H9 (cell line): ENCODE measurements at regions not wholly inside any gene's neighbourhood (a gene's known extent, or its start where the extent isn't known, plus 50 kb on each side); places are given as distances from the start of the nearest gene placed in this dataset.

ENCODE experiments used
- DNase-seq: peaks from one replicate; pipeline ENCODE4 v3.0.0-alpha.2; 2017
- H2AFZ ChIP-seq: one replicate; pipeline ENCODE4 v1.6.1; 2013; ENCODE audit warnings: mild to moderate bottlenecking, low read length, control low read depth, moderate library complexity
- H2AK5ac ChIP-seq: 2 replicates; pipeline ENCODE4 v1.6.1; 2013; ENCODE audit warnings: low read length, control low read depth, mixed read lengths; ENCODE audit not compliant: insufficient read length
- H2BK120ac ChIP-seq: one replicate; pipeline ENCODE4 v1.6.1; 2013; ENCODE audit warnings: low read depth, mild to moderate bottlenecking, low read length, control low read depth, inconsistent platforms; ENCODE audit not compliant: poor library complexity, severe bottlenecking
- H2BK12ac ChIP-seq: 2 replicates; pipeline ENCODE4 v1.6.1; 2013; ENCODE audit warnings: low read length, control low read depth, mixed read lengths, low read depth; ENCODE audit not compliant: insufficient read length
- H2BK15ac ChIP-seq: 2 replicates; pipeline ENCODE4 v1.6.1; 2013; ENCODE audit warnings: low read depth, low read length, control low read depth
- H2BK20ac ChIP-seq: one replicate; pipeline ENCODE4 v1.6.1; 2013; ENCODE audit warnings: low read depth, mild to moderate bottlenecking, low read length, control low read depth, inconsistent platforms; ENCODE audit not compliant: poor library complexity, severe bottlenecking
- H2BK5ac ChIP-seq: 2 replicates; pipeline ENCODE4 v1.6.1; 2013; ENCODE audit warnings: low read length, control low read depth, mixed read lengths; ENCODE audit not compliant: insufficient read length
- H3K14ac ChIP-seq: 2 replicates; pipeline ENCODE4 v1.6.1; 2013; ENCODE audit warnings: low read length, control low read depth; ENCODE audit not compliant: insufficient read depth
- H3K18ac ChIP-seq: 2 replicates; pipeline ENCODE4 v1.6.1; 2013; ENCODE audit warnings: low read depth, mild to moderate bottlenecking, mixed read lengths, low read length, control low read depth; ENCODE audit not compliant: insufficient read length
- H3K23ac ChIP-seq: 2 replicates; pipeline ENCODE4 v1.6.1; 2013; ENCODE audit warnings: low read length, control low read depth, mixed read lengths, low read depth; ENCODE audit not compliant: insufficient read length
- H3K23me2 ChIP-seq: 2 replicates; pipeline ENCODE4 v1.6.1; 2013; ENCODE audit warnings: low read depth, mild to moderate bottlenecking, mixed read lengths, low read length, control low read depth; ENCODE audit not compliant: insufficient read length, poor library complexity, severe bottlenecking
- H3K27ac ChIP-seq: 2 replicates; pipeline ENCODE4 v1.5.1; 2013; ENCODE audit warnings: low read length, control low read depth, mixed read lengths, low read depth; ENCODE audit not compliant: insufficient read length
- H3K27me3 ChIP-seq: 2 replicates; pipeline ENCODE4 v1.6.1; 2013; ENCODE audit warnings: low read length, control low read depth, inconsistent platforms; ENCODE audit not compliant: insufficient read depth
- H3K4ac ChIP-seq: 2 replicates; pipeline ENCODE4 v1.6.1; 2013; ENCODE audit warnings: low read depth, mild to moderate bottlenecking, control low read depth, inconsistent platforms, low read length, moderate library complexity
- H3K4me1 ChIP-seq: 2 replicates; pipeline ENCODE4 v1.6.1; 2013; ENCODE audit warnings: low read length, control low read depth, inconsistent platforms; ENCODE audit not compliant: insufficient read depth
- H3K4me2 ChIP-seq: 2 replicates; pipeline ENCODE4 v1.6.1; 2013; ENCODE audit warnings: low read length, control low read depth, mixed read lengths; ENCODE audit not compliant: insufficient read length, insufficient read depth
- H3K56ac ChIP-seq: 2 replicates; pipeline ENCODE4 v1.6.1; 2013; ENCODE audit warnings: low read depth, mild to moderate bottlenecking, mixed read lengths, low read length, control low read depth; ENCODE audit not compliant: insufficient read length
- H3K79me1 ChIP-seq: 2 replicates; pipeline ENCODE4 v1.6.1; 2013; ENCODE audit warnings: low read depth, mild to moderate bottlenecking, moderate library complexity, low read length, control low read depth, inconsistent platforms; ENCODE audit not compliant: insufficient read depth, poor library complexity, severe bottlenecking
- H3K79me2 ChIP-seq: 2 replicates; pipeline ENCODE4 v1.6.1; 2013; ENCODE audit warnings: low read length, control low read depth, inconsistent platforms; ENCODE audit not compliant: insufficient read depth
- H3K9ac ChIP-seq: 2 replicates; pipeline ENCODE4 v1.6.1; 2013; ENCODE audit warnings: low read length, control low read depth, mixed read lengths; ENCODE audit not compliant: insufficient read length; ENCODE audit errors: extremely low read depth
- H3K9me3 ChIP-seq: one replicate; pipeline ENCODE4 v1.6.1; 2013; ENCODE audit warnings: low read depth, low read length, inconsistent platforms; ENCODE audit not compliant: control insufficient read depth
- H3T11ph ChIP-seq: one replicate; pipeline ENCODE4 v1.6.1; 2013; ENCODE audit warnings: mild to moderate bottlenecking, low read length, control low read depth, inconsistent platforms
- H4K20me1 ChIP-seq: one replicate; pipeline ENCODE4 v1.6.1; 2013; ENCODE audit not compliant: control insufficient read depth, insufficient read length, insufficient read depth
- H4K5ac ChIP-seq: 2 replicates; pipeline ENCODE4 v1.6.1; 2013; ENCODE audit warnings: low read depth, mild to moderate bottlenecking, mixed read lengths, low read length, control low read depth; ENCODE audit not compliant: insufficient read length
- H4K8ac ChIP-seq: replicated peaks from 2 replicates; pipeline ENCODE4 v1.6.1; 2013; ENCODE audit warnings: low read length, control low read depth, mixed read lengths, low read depth; ENCODE audit not compliant: insufficient read length
- H4K91ac ChIP-seq: 2 replicates; pipeline ENCODE4 v1.6.1; 2013; ENCODE audit warnings: low read depth, mild to moderate bottlenecking, moderate library complexity, mixed read lengths, low read length, control low read depth; ENCODE audit not compliant: insufficient read length
- H3K27ac Mint-ChIP-seq, 3 experiments: 2 replicates in 2 of 3; 3 replicates in 1 of 3; pipeline ENCODE4 v1.8.0; 2020 to 2021; ENCODE audit warnings: mixed read lengths in 3 of 3, mild to moderate bottlenecking in 1 of 3, moderate library complexity in 1 of 3
- H3K27me3 Mint-ChIP-seq: 2 replicates; pipeline ENCODE4 v1.8.0; 2021; ENCODE audit warnings: low read depth, mild to moderate bottlenecking, moderate library complexity, mixed read lengths
- H3K36me3 Mint-ChIP-seq, 3 experiments: 2 replicates in 2 of 3; 3 replicates in 1 of 3; pipeline ENCODE4 v1.8.0; 2020 to 2021; ENCODE audit warnings: low read depth in 3 of 3, mixed read lengths in 3 of 3; ENCODE audit not compliant: insufficient read depth in 1 of 3
- H3K4me1 Mint-ChIP-seq, 2 experiments: 2 replicates each; pipeline ENCODE4 v1.8.0; 2020; ENCODE audit warnings: mixed read lengths in 2 of 2
- H3K4me3 Mint-ChIP-seq, 2 experiments: 2 replicates in 1 of 2; 3 replicates in 1 of 2; pipeline ENCODE4 v1.8.0; 2020 to 2021; ENCODE audit warnings: mild to moderate bottlenecking in 2 of 2, mixed read lengths in 2 of 2, moderate library complexity in 1 of 2
- H3K9me3 Mint-ChIP-seq, 2 experiments: 2 replicates in 1 of 2; 3 replicates in 1 of 2; pipeline ENCODE4 v1.8.0; 2020; ENCODE audit warnings: mild to moderate bottlenecking in 2 of 2, mixed read lengths in 2 of 2, moderate library complexity in 1 of 2
- WGBS: extraction: QIAGEN DNeasy Blood & Tissue Kit; methylation state at CpG from one replicate; pipeline ENCODE4 v1.1.7; 2013; ENCODE audit warnings: missing lambda C conversion rate, low lambda C conversion rate, mixed read lengths; ENCODE audit not compliant: insufficient read length; ENCODE audit errors: extremely low coverage; 5-methylcytosine and 5-hydroxymethylcytosine counted together
- TF ChIP-seq, protein P1 (sequence below): fragments of 200-600 bp; sonication (generic); conservative IDR thresholded peaks from 3 replicates; pipeline ENCODE4 v1.8.0; 2021; ENCODE audit warnings: antibody characterized with exemption, mild to moderate bottlenecking

DNA sequence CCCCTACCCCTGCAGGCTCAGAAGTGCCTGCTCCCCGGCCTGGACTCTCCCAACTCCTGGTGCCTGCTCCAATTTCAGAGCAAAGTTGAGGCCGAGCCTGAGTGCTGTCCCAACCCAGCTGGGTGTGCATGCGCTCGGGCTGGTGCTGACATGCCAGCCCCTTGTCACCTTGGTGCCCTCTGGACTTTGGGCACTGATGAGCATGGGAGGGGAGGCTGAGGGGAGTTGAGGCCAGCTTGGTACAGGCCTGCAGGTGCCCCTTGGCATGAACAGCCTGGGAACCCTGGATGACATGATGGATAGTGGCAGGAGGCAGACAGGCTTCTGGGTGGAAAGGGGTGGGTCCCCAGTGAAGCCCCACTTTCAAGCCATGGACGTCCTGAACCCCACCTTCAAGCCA, 366.1 kb upstream of the NEGR1 start:
- Histone ChIP-seq H2BK20ac (no peak overlapping the region), H3K14ac (no peak overlapping the region), H4K5ac (no peak overlapping the region), H3K4me1 (no peaks in the 10 kb centered on the region), H2BK15ac (no peak overlapping the region), H3K23ac (no peak overlapping the region), H3K79me2 (no peaks in the 10 kb centered on the region), H4K20me1 (no peaks in the 10 kb centered on the region), H2BK12ac (no peak overlapping the region), H3K18ac (no peak overlapping the region), H3K79me1 (no peaks in the 10 kb centered on the region), H2BK5ac (no peak overlapping the region), H3K27me3 (no peaks in the 10 kb centered on the region), H4K91ac (no peak overlapping the region), H3K27ac (no peak overlapping the region), H3T11ph (no peak overlapping the region), H2AFZ (no peak overlapping the region), H2AK5ac (no peak overlapping the region), H3K4me2 (no peak overlapping the region), H3K9me3 (no peaks in the 10 kb centered on the region), H3K56ac (no peak overlapping the region), H3K9ac (no peak overlapping the region), H3K23me2 (no peaks in the 10 kb centered on the region), H4K8ac (no peak overlapping the region), H3K4ac (no peak overlapping the region), H2BK120ac (no peak overlapping the region)
- peaks cover 3 to 5% of the 10 kb centered on the region in 2 experiments; a peak in 2 of 4 replicates for H3K4me1 Mint-ChIP-seq
- TF ChIP-seq, protein P1, sequence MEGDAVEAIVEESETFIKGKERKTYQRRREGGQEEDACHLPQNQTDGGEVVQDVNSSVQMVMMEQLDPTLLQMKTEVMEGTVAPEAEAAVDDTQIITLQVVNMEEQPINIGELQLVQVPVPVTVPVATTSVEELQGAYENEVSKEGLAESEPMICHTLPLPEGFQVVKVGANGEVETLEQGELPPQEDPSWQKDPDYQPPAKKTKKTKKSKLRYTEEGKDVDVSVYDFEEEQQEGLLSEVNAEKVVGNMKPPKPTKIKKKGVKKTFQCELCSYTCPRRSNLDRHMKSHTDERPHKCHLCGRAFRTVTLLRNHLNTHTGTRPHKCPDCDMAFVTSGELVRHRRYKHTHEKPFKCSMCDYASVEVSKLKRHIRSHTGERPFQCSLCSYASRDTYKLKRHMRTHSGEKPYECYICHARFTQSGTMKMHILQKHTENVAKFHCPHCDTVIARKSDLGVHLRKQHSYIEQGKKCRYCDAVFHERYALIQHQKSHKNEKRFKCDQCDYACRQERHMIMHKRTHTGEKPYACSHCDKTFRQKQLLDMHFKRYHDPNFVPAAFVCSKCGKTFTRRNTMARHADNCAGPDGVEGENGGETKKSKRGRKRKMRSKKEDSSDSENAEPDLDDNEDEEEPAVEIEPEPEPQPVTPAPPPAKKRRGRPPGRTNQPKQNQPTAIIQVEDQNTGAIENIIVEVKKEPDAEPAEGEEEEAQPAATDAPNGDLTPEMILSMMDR = no peak
- WGBS = no CpG with 5 or more reads among the region's 5 CpGs
- no peak overlapping the region for H3K27ac Mint-ChIP-seq
- no peak overlapping the region for H3K4me3 Mint-ChIP-seq
- no peak for DNase-seq
- H3K36me3 Mint-ChIP-seq = no peaks in the 10 kb centered on the region
- no peaks in the 10 kb centered on the region for H3K9me3 Mint-ChIP-seq
- no peaks in the 10 kb centered on the region for H3K27me3 Mint-ChIP-seq
